ENCODE measurements at regions not wholly inside any gene's neighbourhood (a gene's known extent, or its start where the extent isn't known, plus 50 kb on each side); places are given as distances from the start of the nearest gene placed in this dataset.

DNA sequence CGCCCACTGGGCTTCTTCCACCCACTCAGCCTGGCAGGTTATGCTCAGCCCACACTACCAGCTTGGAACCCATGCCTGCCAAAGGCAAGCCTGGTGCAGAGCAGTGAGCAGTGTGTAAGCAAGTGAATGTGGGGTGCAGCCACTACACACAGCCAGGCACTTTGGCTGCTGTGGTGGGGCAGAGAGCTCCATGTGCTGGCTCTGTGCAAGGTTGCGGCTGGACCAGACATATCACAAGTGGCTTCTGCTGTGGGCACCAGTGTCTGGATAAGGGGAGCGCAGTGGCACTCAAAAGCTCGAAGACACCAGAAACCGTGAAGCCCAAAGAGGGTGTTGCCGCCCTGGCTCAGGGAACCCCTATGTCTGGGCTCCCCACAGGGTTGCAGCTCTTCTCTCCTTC is 563.7 kb downstream of the SI start:
- Mint-ChIP-seq H3K4me1 (no peaks in the 10 kb centered on the region), H3K4me3 (no peak overlapping the region), H3K27me3 (ENCODE audit: low read depth in 3 of 3) (no peaks in the 10 kb centered on the region), H3K9me3 (peaks cover 0 to 10% (median 4%) of the 10 kb centered on the region in 7 donors), H3K27ac (no peak overlapping the region), H3K36me3 (no peaks in the 10 kb centered on the region)
- TF ChIP-seq, protein P1, sequence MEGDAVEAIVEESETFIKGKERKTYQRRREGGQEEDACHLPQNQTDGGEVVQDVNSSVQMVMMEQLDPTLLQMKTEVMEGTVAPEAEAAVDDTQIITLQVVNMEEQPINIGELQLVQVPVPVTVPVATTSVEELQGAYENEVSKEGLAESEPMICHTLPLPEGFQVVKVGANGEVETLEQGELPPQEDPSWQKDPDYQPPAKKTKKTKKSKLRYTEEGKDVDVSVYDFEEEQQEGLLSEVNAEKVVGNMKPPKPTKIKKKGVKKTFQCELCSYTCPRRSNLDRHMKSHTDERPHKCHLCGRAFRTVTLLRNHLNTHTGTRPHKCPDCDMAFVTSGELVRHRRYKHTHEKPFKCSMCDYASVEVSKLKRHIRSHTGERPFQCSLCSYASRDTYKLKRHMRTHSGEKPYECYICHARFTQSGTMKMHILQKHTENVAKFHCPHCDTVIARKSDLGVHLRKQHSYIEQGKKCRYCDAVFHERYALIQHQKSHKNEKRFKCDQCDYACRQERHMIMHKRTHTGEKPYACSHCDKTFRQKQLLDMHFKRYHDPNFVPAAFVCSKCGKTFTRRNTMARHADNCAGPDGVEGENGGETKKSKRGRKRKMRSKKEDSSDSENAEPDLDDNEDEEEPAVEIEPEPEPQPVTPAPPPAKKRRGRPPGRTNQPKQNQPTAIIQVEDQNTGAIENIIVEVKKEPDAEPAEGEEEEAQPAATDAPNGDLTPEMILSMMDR (IDR thresholded peaks at IDR 0.05): no peak
- Histone ChIP-seq H3K4me2 (replicated peaks; ENCODE audit: extremely low read depth, low read length, poor library complexity, severe bottlenecking) (no peak overlapping the region), H2AFZ (ENCODE audit: insufficient read depth, low read depth, low read length, poor library complexity, severe bottlenecking) (no peak overlapping the region), H3K9me3 (replicated peaks in 1 of 2; ENCODE audit: control insufficient read depth in 1 of 2, insufficient read depth in 1 of 2, low read length in 2 of 2) (peaks cover 15 to 18% of the 10 kb centered on the region in 2 donors), H4K20me1 (ENCODE audit: insufficient read depth, low read length) (no peaks in the 10 kb centered on the region), H3K79me2 (ENCODE audit: insufficient read depth, low read length) (no peaks in the 10 kb centered on the region), H3K9ac (ENCODE audit: insufficient read depth, low read length, poor library complexity, severe bottlenecking) (no peak overlapping the region), H3K36me3 (replicated peaks in 1 of 2; ENCODE audit: control insufficient read depth in 1 of 2, insufficient read depth in 2 of 2, low read length in 2 of 2) (no peaks in the 10 kb centered on the region), H3K27ac (ENCODE audit: low read depth in 1 of 2, low read length in 2 of 2) (no peak overlapping the region), H3K4me3 (replicated peaks in 1 of 3; ENCODE audit: low read depth in 2 of 3, low read length in 3 of 3) (no peak overlapping the region), H3K4me1 (ENCODE audit: control insufficient read depth in 1 of 2, insufficient read depth in 2 of 2, low read length in 2 of 2) (no peaks in the 10 kb centered on the region), H3K27me3 (ENCODE audit: control insufficient read depth in 2 of 2, insufficient read depth in 2 of 2, low read length in 2 of 2) (no peaks in the 10 kb centered on the region)
- WGBS (ENCODE audit: insufficient coverage): 100% methylated on average over 1 of the region's 6 CpGs
- intact Hi-C loops (cut with micrococcal nuclease): no loop called here
- DNase-seq: no peak

DNA sequence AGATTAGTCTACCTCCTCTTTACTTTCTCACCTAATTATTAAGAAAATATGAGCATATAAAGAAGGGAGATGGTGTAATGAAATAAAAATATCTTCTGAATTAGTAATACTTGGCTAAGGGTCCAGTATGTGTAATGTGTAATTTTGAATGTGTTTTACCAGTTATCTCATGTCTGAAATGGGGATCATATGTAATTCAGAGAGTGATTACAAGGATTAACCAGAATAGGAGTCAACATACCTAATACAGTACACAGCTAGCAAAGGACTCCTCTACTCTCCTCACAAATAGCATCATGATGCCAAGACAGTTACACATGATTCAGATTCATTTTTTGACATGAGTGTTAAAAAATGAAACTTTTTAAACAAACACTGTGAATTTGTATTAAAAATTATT is 570.4 kb downstream of the SI start:
- Mint-ChIP-seq H3K9me3 (peaks cover 0 to 4% (median 2%) of the 10 kb centered on the region in 7 donors), H3K36me3 (no peaks in the 10 kb centered on the region), H3K4me1 (no peaks in the 10 kb centered on the region), H3K27ac (no peak overlapping the region), H3K27me3 (ENCODE audit: low read depth in 3 of 3) (peaks cover 0 to 1% (median 0%) of the 10 kb centered on the region in 3 donors), H3K4me3 (no peak overlapping the region)
- intact Hi-C loops (cut with micrococcal nuclease): no loop called here
- TF ChIP-seq, protein P1 (IDR thresholded peaks at IDR 0.05): no peak
- Histone ChIP-seq H3K9me3 (replicated peaks in 1 of 2; ENCODE audit: control insufficient read depth in 1 of 2, insufficient read depth in 1 of 2, low read length in 2 of 2) (no peaks in the 10 kb centered on the region), H3K4me2 (replicated peaks; ENCODE audit: extremely low read depth, low read length, poor library complexity, severe bottlenecking) (no peak overlapping the region), H4K20me1 (ENCODE audit: insufficient read depth, low read length) (no peaks in the 10 kb centered on the region), H2AFZ (ENCODE audit: insufficient read depth, low read depth, low read length, poor library complexity, severe bottlenecking) (no peak overlapping the region), H3K27me3 (ENCODE audit: control insufficient read depth in 2 of 2, insufficient read depth in 2 of 2, low read length in 2 of 2) (no peaks in the 10 kb centered on the region), H3K4me3 (replicated peaks in 1 of 3; ENCODE audit: low read depth in 2 of 3, low read length in 3 of 3) (no peak overlapping the region), H3K4me1 (ENCODE audit: control insufficient read depth in 1 of 2, insufficient read depth in 2 of 2, low read length in 2 of 2) (no peaks in the 10 kb centered on the region), H3K79me2 (ENCODE audit: insufficient read depth, low read length) (no peaks in the 10 kb centered on the region), H3K9ac (ENCODE audit: insufficient read depth, low read length, poor library complexity, severe bottlenecking) (no peak overlapping the region), H3K27ac (ENCODE audit: low read depth in 1 of 2, low read length in 2 of 2) (no peak overlapping the region), H3K36me3 (replicated peaks in 1 of 2; ENCODE audit: control insufficient read depth in 1 of 2, insufficient read depth in 2 of 2, low read length in 2 of 2) (no peaks in the 10 kb centered on the region)
- DNase-seq: no peak

All from CD14-positive monocyte (primary cell).